ENCODE measurements at regions not wholly inside any gene's neighbourhood (a gene's known extent, or its start where the extent isn't known, plus 50 kb on each side); places are given as distances from the start of the nearest gene placed in this dataset.
"Not testable (repeated sequence)": the region's sequence is repeated elsewhere in the genome, so short reads cannot be mapped to it uniquely, and the experiment has no call there.

GRCh38 chr10:33596422-33596821, 262.0 kb upstream of the NRP1 start:
- no peak overlapping the region for H3K4me3 ChIP-seq (ENCODE audit: low read length)
- DNase-seq (ENCODE audit: low read depth) = no peak
- TF ChIP-seq, protein P1, sequence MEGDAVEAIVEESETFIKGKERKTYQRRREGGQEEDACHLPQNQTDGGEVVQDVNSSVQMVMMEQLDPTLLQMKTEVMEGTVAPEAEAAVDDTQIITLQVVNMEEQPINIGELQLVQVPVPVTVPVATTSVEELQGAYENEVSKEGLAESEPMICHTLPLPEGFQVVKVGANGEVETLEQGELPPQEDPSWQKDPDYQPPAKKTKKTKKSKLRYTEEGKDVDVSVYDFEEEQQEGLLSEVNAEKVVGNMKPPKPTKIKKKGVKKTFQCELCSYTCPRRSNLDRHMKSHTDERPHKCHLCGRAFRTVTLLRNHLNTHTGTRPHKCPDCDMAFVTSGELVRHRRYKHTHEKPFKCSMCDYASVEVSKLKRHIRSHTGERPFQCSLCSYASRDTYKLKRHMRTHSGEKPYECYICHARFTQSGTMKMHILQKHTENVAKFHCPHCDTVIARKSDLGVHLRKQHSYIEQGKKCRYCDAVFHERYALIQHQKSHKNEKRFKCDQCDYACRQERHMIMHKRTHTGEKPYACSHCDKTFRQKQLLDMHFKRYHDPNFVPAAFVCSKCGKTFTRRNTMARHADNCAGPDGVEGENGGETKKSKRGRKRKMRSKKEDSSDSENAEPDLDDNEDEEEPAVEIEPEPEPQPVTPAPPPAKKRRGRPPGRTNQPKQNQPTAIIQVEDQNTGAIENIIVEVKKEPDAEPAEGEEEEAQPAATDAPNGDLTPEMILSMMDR (conservative IDR thresholded peaks at IDR 0.05; ENCODE audit: low read depth, low read length) = no peak

- H3K4me3 ChIP-seq (ENCODE audit: low read length) = no peak overlapping the region
- TF ChIP-seq, protein P1 (conservative IDR thresholded peaks at IDR 0.05; ENCODE audit: low read depth, low read length) = no peak
- no peak for DNase-seq (ENCODE audit: low read depth)
Observed at GRCh38 chr10:33594475-33594874, 260.0 kb upstream of the NRP1 start.

GRCh38 chr10:33588974-33589600, 254.6 kb upstream of the NRP1 start:
- no peak for DNase-seq (ENCODE audit: low read depth)
- TF ChIP-seq, protein P1 (conservative IDR thresholded peaks at IDR 0.05; ENCODE audit: low read depth, low read length) = no peak
- H3K4me3 ChIP-seq (ENCODE audit: low read length) = no peak overlapping the region

DNA sequence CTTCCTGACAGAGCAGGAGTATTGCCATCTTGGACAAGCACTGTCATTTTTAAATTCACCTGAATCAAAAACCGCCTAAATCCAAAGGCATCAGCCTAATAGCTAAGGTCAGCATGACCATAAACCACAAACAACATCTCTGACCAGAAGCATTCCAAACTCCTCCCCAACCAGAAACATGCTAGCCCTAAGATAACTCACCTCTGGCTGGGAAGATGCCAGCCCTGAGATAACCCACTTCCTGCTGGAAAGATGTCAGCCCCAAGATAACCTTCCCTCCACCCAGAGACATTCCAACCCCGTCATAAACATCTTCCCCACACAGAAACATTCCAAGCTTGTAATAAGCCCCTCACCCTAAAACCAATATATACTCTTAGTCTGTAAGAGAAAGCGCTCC, 250.1 kb upstream of the NRP1 start:
- not testable (repeated sequence) for H3K4me3 ChIP-seq (ENCODE audit: low read length); DNase-seq (ENCODE audit: low read depth)

- TF ChIP-seq, protein P1 (conservative IDR thresholded peaks at IDR 0.05; ENCODE audit: low read depth, low read length) = no peak
- DNase-seq (ENCODE audit: low read depth) = no peak
- H3K4me3 ChIP-seq (ENCODE audit: low read length) = no peak overlapping the region
Observed at GRCh38 chr10:33579996-33580395, 245.5 kb upstream of the NRP1 start.

- no peak for DNase-seq (ENCODE audit: low read depth)
- TF ChIP-seq, protein P1 (conservative IDR thresholded peaks at IDR 0.05; ENCODE audit: low read depth, low read length) = no peak
- H3K4me3 ChIP-seq (ENCODE audit: low read length) = no peak overlapping the region
Observed at GRCh38 chr10:33573606-33574005, 239.1 kb upstream of the NRP1 start.

GRCh38 chr10:33571616-33572015, 237.1 kb upstream of the NRP1 start:
- DNase-seq (ENCODE audit: low read depth) = no peak
- TF ChIP-seq, protein P1 (conservative IDR thresholded peaks at IDR 0.05; ENCODE audit: low read depth, low read length) = no peak

More at GRCh38 chr10:33571616-33572015, 237.1 kb upstream of the NRP1 start:
- no peak overlapping the region for H3K4me3 ChIP-seq (ENCODE audit: low read length)
